H1 (cell line): ENCODE measurements at regions not wholly inside any gene's neighbourhood (a gene's known extent, or its start where the extent isn't known, plus 50 kb on each side); places are given as distances from the start of the nearest gene placed in this dataset.

Experiments used
- CTCF ChIA-PET: fragments of 300-600 bp; sonication (Branson Sonifier 250); formaldehyde crosslinking; loops from one replicate; lab custom pipeline; 2021; ENCODE audit not compliant: partially characterized antibody; lab: Charles Lee
- POLR2A ChIA-PET: fragments of 300-600 bp; sonication (Branson Sonifier 250); formaldehyde crosslinking; loops from one replicate; lab custom pipeline; 2021; ENCODE audit warnings: inconsistent platforms; ENCODE audit not compliant: partially characterized antibody; lab: Charles Lee
- DNase-seq, 2 experiments: peaks; one replicate each; pipeline versions ENCODE4 v3.0.0 to v3.0.0-alpha.2; 2010 to 2022; ENCODE audit warnings: low spot score in 2 of 2, low read depth in 1 of 2, mixed read lengths in 1 of 2
- FAIRE-seq: peaks from 2 replicates; lab custom pipeline; 2011; peaks lifted over from hg19 to GRCh38; lab: Jason Lieb, UNC
- H2AFZ ChIP-seq: 2 replicates; pipeline ENCODE4 v1.8.1; 2012; ENCODE audit warnings: low read length, inconsistent platforms
- H2AK5ac ChIP-seq: 2 replicates; pipeline ENCODE4 v1.6.1; 2013; ENCODE audit warnings: low read depth, low read length
- H2BK120ac ChIP-seq: replicated peaks from 2 replicates; pipeline ENCODE3; 2013; ENCODE audit warnings: low read depth, low read length, inconsistent platforms
- H2BK12ac ChIP-seq: 2 replicates; pipeline ENCODE4 v1.6.1; 2013; ENCODE audit warnings: low read depth, low read length
- H2BK15ac ChIP-seq: 2 replicates; pipeline ENCODE4 v1.6.1; 2013; ENCODE audit warnings: low read length
- H2BK20ac ChIP-seq: 2 replicates; pipeline ENCODE4 v1.6.1; 2013; ENCODE audit warnings: low read length
- H2BK5ac ChIP-seq: 2 replicates; pipeline ENCODE4 v1.6.1; 2013; ENCODE audit warnings: low read depth, low read length
- H3K14ac ChIP-seq: 2 replicates; pipeline ENCODE4 v1.6.1; 2013; ENCODE audit warnings: inconsistent platforms; ENCODE audit not compliant: insufficient read length
- H3K18ac ChIP-seq: 2 replicates; pipeline ENCODE4 v1.6.1; 2013; ENCODE audit warnings: low read length; ENCODE audit errors: extremely low read depth
- H3K23ac ChIP-seq: 2 replicates; pipeline ENCODE4 v1.6.1; 2013; ENCODE audit warnings: inconsistent platforms; ENCODE audit not compliant: insufficient read length
- H3K23me2 ChIP-seq: 2 replicates; pipeline ENCODE4 v1.6.1; 2013; ENCODE audit warnings: low read depth, low read length
- H3K27ac ChIP-seq: 2 replicates; pipeline ENCODE4 v1.6.1; 2011; ENCODE audit warnings: low read depth, low read length, inconsistent platforms
- H3K27me3 ChIP-seq, 4 experiments: replicated peaks in 1 of 4; 1 replicate in 1 of 4; 2 replicates in 3 of 4; pipeline versions ENCODE4 v1.6.1 to v1.8.1; 2011 to 2013; ENCODE audit warnings: low read length in 3 of 4, mild to moderate bottlenecking in 3 of 4, inconsistent platforms in 2 of 4, mixed read lengths in 2 of 4, moderate library complexity in 1 of 4; ENCODE audit not compliant: control insufficient read depth in 3 of 4, insufficient read depth in 3 of 4; ENCODE audit errors: extremely low read depth in 1 of 4
- H3K36me3 ChIP-seq, 4 experiments: 2 replicates each; pipeline versions ENCODE4 v1.6.1 to v1.8.1; 2011 to 2013; ENCODE audit warnings: mild to moderate bottlenecking in 4 of 4, low read length in 3 of 4, moderate library complexity in 2 of 4, control low read depth in 1 of 4, inconsistent platforms in 1 of 4; ENCODE audit not compliant: insufficient read depth in 4 of 4, control insufficient read depth in 2 of 4
- H3K4ac ChIP-seq: replicated peaks from 2 replicates; pipeline ENCODE3; 2013; ENCODE audit warnings: low read length, low read depth, mixed read lengths, inconsistent platforms; ENCODE audit not compliant: insufficient read length
- H3K4me1 ChIP-seq, 4 experiments: replicated peaks in 1 of 4; 1 replicate in 1 of 4; 2 replicates in 3 of 4; pipeline versions ENCODE4 v1.6.1 to v1.8.1; 2011 to 2013; ENCODE audit warnings: low read length in 3 of 4, inconsistent platforms in 2 of 4, mixed read lengths in 1 of 4; ENCODE audit not compliant: insufficient read depth in 4 of 4, control insufficient read depth in 3 of 4
- H3K4me2 ChIP-seq, 2 experiments: 2 replicates each; pipeline versions ENCODE4 v1.6.1 to v1.8.1; 2011 to 2013; ENCODE audit warnings: low read depth in 2 of 2, low read length in 2 of 2, control low read depth in 1 of 2, inconsistent platforms in 1 of 2, mild to moderate bottlenecking in 1 of 2; ENCODE audit not compliant: insufficient read depth in 1 of 2
- H3K4me3 ChIP-seq, 4 experiments: fragments of 200-600, 300-600 bp in 1 of 4; sonication (generic), shearing (Covaris generic), sonication (Bioruptor Twin) in 1 of 4; 2 replicates each; pipeline versions ENCODE4 v1.5.1 to v1.8.1; 2011 to 2016; ENCODE audit warnings: low read length in 4 of 4, low read depth in 3 of 4, control low read depth in 2 of 4, inconsistent platforms in 2 of 4, mild to moderate bottlenecking in 2 of 4, mixed read lengths in 1 of 4, moderate library complexity in 1 of 4; ENCODE audit not compliant: insufficient read depth in 2 of 4; ENCODE audit errors: extremely low read depth in 1 of 4
- H3K56ac ChIP-seq: replicated peaks from 2 replicates; pipeline ENCODE3; 2013; ENCODE audit warnings: low read depth, mild to moderate bottlenecking, mixed read lengths, low read length, inconsistent platforms; ENCODE audit not compliant: insufficient read length
- H3K79me1 ChIP-seq: 2 replicates; pipeline ENCODE4 v1.6.1; 2013; ENCODE audit warnings: low read depth, low read length, control low read depth
- H3K79me2 ChIP-seq, 2 experiments: 2 replicates each; pipeline versions ENCODE4 v1.6.1 to v1.8.1; 2012 to 2013; ENCODE audit warnings: low read length in 2 of 2, mild to moderate bottlenecking in 2 of 2, inconsistent platforms in 1 of 2; ENCODE audit not compliant: insufficient read depth in 2 of 2, control insufficient read depth in 1 of 2
- H3K9ac ChIP-seq, 4 experiments: replicated peaks in 1 of 4; 1 replicate in 1 of 4; 2 replicates in 3 of 4; pipeline versions ENCODE4 v1.6.1 to v1.8.1; 2011 to 2013; ENCODE audit warnings: low read depth in 3 of 4, low read length in 3 of 4, control low read depth in 2 of 4, mild to moderate bottlenecking in 2 of 4, moderate library complexity in 2 of 4, inconsistent platforms in 1 of 4; ENCODE audit errors: extremely low read depth in 1 of 4
- H3K9me3 ChIP-seq, 2 experiments: 2 replicates each; pipeline versions ENCODE4 v1.6.1 to v1.8.1; 2012 to 2013; ENCODE audit warnings: mild to moderate bottlenecking in 2 of 2, moderate library complexity in 2 of 2, control low read depth in 1 of 2, inconsistent platforms in 1 of 2, low read depth in 1 of 2, low read length in 1 of 2, mixed read lengths in 1 of 2; ENCODE audit not compliant: insufficient read depth in 2 of 2
- H4K20me1 ChIP-seq, 2 experiments: replicated peaks in 1 of 2; 2 replicates each; pipeline versions ENCODE3 to v1.8.1; 2011 to 2013; ENCODE audit warnings: inconsistent platforms in 2 of 2, low read length in 2 of 2, mild to moderate bottlenecking in 1 of 2; ENCODE audit not compliant: insufficient read depth in 2 of 2, control insufficient read depth in 1 of 2
- H4K5ac ChIP-seq: 2 replicates; pipeline ENCODE4 v1.6.1; 2013; ENCODE audit warnings: low read length, low read depth, mixed read lengths, inconsistent platforms; ENCODE audit not compliant: insufficient read length
- H4K8ac ChIP-seq: 2 replicates; pipeline ENCODE4 v1.8.0; 2013; ENCODE audit warnings: mild to moderate bottlenecking, moderate library complexity, low read length, inconsistent platforms; ENCODE audit not compliant: insufficient read depth; ENCODE audit errors: extremely low read depth
- H4K91ac ChIP-seq: replicated peaks from 2 replicates; pipeline ENCODE3; 2013; ENCODE audit warnings: low read length, mixed read lengths, inconsistent platforms; ENCODE audit not compliant: insufficient read length
- BRCA1 ChIP-seq: IDR thresholded peaks from 2 replicates; pipeline ENCODE4 v1.6.1; 2012; ENCODE audit warnings: low read depth, low read length, improper control_type of control experiment
- CBX8 ChIP-seq: fragments of 300-800, 300-1000 bp; sonication (generic); IDR thresholded peaks from 2 replicates; pipeline ENCODE4 v1.7.1; 2016; ENCODE audit warnings: low read depth, low read length, borderline replicate concordance
- CTBP2 ChIP-seq: IDR thresholded peaks from 2 replicates; pipeline ENCODE4 v1.7.0; 2011; ENCODE audit warnings: borderline replicate concordance, mild to moderate bottlenecking, moderate library complexity, mixed read lengths, low read length; ENCODE audit not compliant: insufficient read depth, insufficient read length
- EP300 ChIP-seq, 2 experiments: IDR thresholded peaks; 1 replicate in 1 of 2; 2 replicates in 1 of 2; pipeline ENCODE4 v1.6.1; 2011 to 2012; ENCODE audit warnings: low read depth in 2 of 2, low read length in 2 of 2, mild to moderate bottlenecking in 2 of 2, borderline replicate concordance in 1 of 2, inconsistent platforms in 1 of 2, moderate library complexity in 1 of 2
- HDAC2 ChIP-seq, 2 experiments: fragments of 300-600 bp in 1 of 2; sonication (generic) in 1 of 2; IDR thresholded peaks; 2 replicates each; pipeline ENCODE4 v1.6.1; 2011 to 2012; ENCODE audit warnings: low read depth in 2 of 2, low read length in 2 of 2, mild to moderate bottlenecking in 2 of 2, moderate library complexity in 2 of 2, borderline replicate concordance in 1 of 2, inconsistent platforms in 1 of 2
- HDAC6 ChIP-seq: IDR thresholded peaks from one replicate; pipeline ENCODE4 v1.7.1; 2012; ENCODE audit warnings: low read depth, mild to moderate bottlenecking, inconsistent platforms, low read length, moderate library complexity
- JUND ChIP-seq: IDR thresholded peaks from 2 replicates; pipeline ENCODE4 v1.6.1; 2011; ENCODE audit warnings: mild to moderate bottlenecking, improper control_type of control experiment, low read length
- KDM4A ChIP-seq: IDR thresholded peaks from one replicate; pipeline ENCODE4 v1.7.1; 2012; ENCODE audit warnings: low read depth, mild to moderate bottlenecking, moderate library complexity, low read length, inconsistent platforms; ENCODE audit not compliant: severe bottlenecking
- RXRA ChIP-seq: IDR thresholded peaks from 2 replicates; pipeline ENCODE4 v1.6.1; 2011; ENCODE audit warnings: low read depth, mild to moderate bottlenecking, low read length, moderate library complexity; ENCODE audit not compliant: insufficient read depth
- SP1 ChIP-seq: IDR thresholded peaks from 2 replicates; pipeline ENCODE4 v1.6.1; 2011; ENCODE audit warnings: low read depth, low read length
- TAF7 ChIP-seq: optimal IDR thresholded peaks from 2 replicates; pipeline ENCODE3; 2011; ENCODE audit warnings: low read depth, mild to moderate bottlenecking, inconsistent platforms, low read length, moderate library complexity, borderline replicate concordance
- TEAD4 ChIP-seq: IDR thresholded peaks from 2 replicates; pipeline ENCODE4 v1.6.1; 2012; ENCODE audit warnings: low read depth, low read length, inconsistent platforms, mixed read lengths
- ZNF274 ChIP-seq: IDR thresholded peaks from 2 replicates; pipeline ENCODE4 v1.7.0; 2012; ENCODE audit warnings: low read length, borderline replicate concordance; ENCODE audit errors: extremely low read depth
- WGBS, 2 experiments: shearing (Covaris generic) in 1 of 2; methylation state at CpG; one replicate each; pipeline versions ENCODE4 v1.1.6 to v1.1.7; 2013 to 2015; ENCODE audit warnings: low lambda C conversion rate in 2 of 2, mixed read lengths in 2 of 2, inconsistent platforms in 1 of 2, low coverage in 1 of 2, missing lambda C conversion rate in 1 of 2; ENCODE audit not compliant: insufficient replicate concordance in 2 of 2, insufficient coverage in 1 of 2, insufficient read length in 1 of 2; ENCODE audit errors: extremely low coverage in 1 of 2, missing lambda C conversion rate in 1 of 2; 5-methylcytosine and 5-hydroxymethylcytosine counted together

GRCh38 chr10:63708421-63708820 is 187.2 kb downstream of the REEP3 start:
- no peak for DNase-seq
- Histone ChIP-seq H2BK120ac (no peak overlapping the region), H3K14ac (no peak overlapping the region), H3K23ac (no peak overlapping the region), H2BK15ac (no peak overlapping the region), H3K4me1 (peaks cover 10 to 20% (median 15%) of the 10 kb centered on the region in 4 experiments), H3K4me2 (no peak overlapping the region), H3K56ac (no peak overlapping the region), H4K91ac (no peak overlapping the region), H3K18ac (no peak overlapping the region), H3K23me2 (no peaks in the 10 kb centered on the region), H3K4ac (no peak overlapping the region), H3K27ac (no peak overlapping the region), H2BK20ac (no peak overlapping the region; the same call in 1 of the 2 replicates), H2AK5ac (no peak overlapping the region), H3K9me3 (no peaks in the 10 kb centered on the region), H4K8ac (no peak overlapping the region), H3K79me1 (no peaks in the 10 kb centered on the region), H3K9ac (no peak overlapping the region), H3K36me3 (no peaks in the 10 kb centered on the region), H3K27me3 (no peaks in the 10 kb centered on the region), H4K20me1 (no peaks in the 10 kb centered on the region), H2BK5ac (no peak overlapping the region), H4K5ac (no peak overlapping the region), H2AFZ (0 out of 2 replicates have a peak overlapping the region, but pooled peaks have one; percentile 19), H3K4me3 (no peak overlapping the region), H3K79me2 (no peaks in the 10 kb centered on the region), H2BK12ac (no peak overlapping the region; the same call in 1 of the 2 replicates)
- ChIA-PET CTCF (interaction anchor here (1.0 to 1.2 kb wide), 2 partner anchors 12 to 542 kb away, joined by 3 read pairs; no protein-coding TSS in a partner anchor), POLR2A (no interaction called here)
- WGBS, 2 experiments = 90% methylated on average over 5 of the region's 5 CpGs; no CpG with 5 or more reads in 1 of the 2 experiments
- no peak for FAIRE-seq
- TF ChIP-seq JUND (no peak), TAF7 (no peak), ZNF274 (no peak), BRCA1 (no peak), KDM4A (no peak), SP1 (no peak), CBX8 (no peak), RXRA (no peak), HDAC2 (IDR thresholded peaks at IDR 0.05; ENCODE audit: borderline replicate concordance in 1 of 2, low read depth in 2 of 2, low read length in 2 of 2) (no peak), TEAD4 (no peak), HDAC6 (no peak), CTBP2 (no peak), EP300 (IDR thresholded peaks at IDR 0.05; ENCODE audit: borderline replicate concordance in 1 of 2, low read depth in 2 of 2, low read length in 2 of 2) (no peak)
